HUES6 (cell line): ENCODE measurements at regions not wholly inside any gene's neighbourhood (a gene's known extent, or its start where the extent isn't known, plus 50 kb on each side); places are given as distances from the start of the nearest gene placed in this dataset.

ENCODE experiments used
- H3K27ac ChIP-seq: 2 replicates; pipeline ENCODE4 v1.7.0; 2013; ENCODE audit warnings: low read depth, mild to moderate bottlenecking, low read length, inconsistent platforms
- H3K27me3 ChIP-seq: 2 replicates; pipeline ENCODE4 v1.6.1; 2013; ENCODE audit warnings: low read length; ENCODE audit not compliant: control insufficient read depth, insufficient read depth
- H3K36me3 ChIP-seq: 2 replicates; pipeline ENCODE4 v1.6.1; 2013; ENCODE audit warnings: low read length; ENCODE audit not compliant: control insufficient read depth, insufficient read depth
- H3K4me1 ChIP-seq: 2 replicates; pipeline ENCODE4 v1.6.1; 2013; ENCODE audit warnings: low read length; ENCODE audit not compliant: control insufficient read depth, insufficient read depth
- H3K4me3 ChIP-seq: 2 replicates; pipeline ENCODE4 v1.5.1; 2013; ENCODE audit warnings: low read depth, low read length
- H3K9ac ChIP-seq: one replicate; pipeline ENCODE4 v1.6.1; 2013; ENCODE audit warnings: mild to moderate bottlenecking, low read length
- H3K9me3 ChIP-seq: 2 replicates; pipeline ENCODE4 v1.6.1; 2013; ENCODE audit warnings: low read depth, low read length; ENCODE audit not compliant: control insufficient read depth, insufficient read depth

- no peak overlapping the region for H3K4me3 ChIP-seq
- no peaks in the 10 kb centered on the region for H3K36me3 ChIP-seq
- no peak overlapping the region for H3K9ac ChIP-seq
- H3K27ac ChIP-seq, result no peak overlapping the region
- H3K4me1 ChIP-seq, result no peaks in the 10 kb centered on the region
- no peaks in the 10 kb centered on the region; the same call in 1 of the 2 replicates for H3K9me3 ChIP-seq
- H3K27me3 ChIP-seq, result no peaks in the 10 kb centered on the region
Measured at GRCh38 chr5:6961837-6962635, 248.8 kb downstream of the TENT4A start.

- no peak overlapping the region for H3K9ac ChIP-seq
- no peaks in the 10 kb centered on the region for H3K4me1 ChIP-seq
- no peak overlapping the region for H3K4me3 ChIP-seq
- H3K9me3 ChIP-seq, result no peaks in the 10 kb centered on the region
- H3K27ac ChIP-seq, result no peak overlapping the region
- H3K27me3 ChIP-seq, result no peaks in the 10 kb centered on the region
- no peaks in the 10 kb centered on the region for H3K36me3 ChIP-seq
Measured at GRCh38 chr5:6976971-6977370, 263.7 kb downstream of the TENT4A start.

- Histone ChIP-seq H3K9ac (no peak overlapping the region), H3K36me3 (no peaks in the 10 kb centered on the region), H3K4me3 (no peak overlapping the region), H3K27ac (no peak overlapping the region), H3K9me3 (no peaks in the 10 kb centered on the region), H3K27me3 (no peaks in the 10 kb centered on the region), H3K4me1 (no peaks in the 10 kb centered on the region)
Measured at GRCh38 chr5:6979061-6979460, 265.8 kb downstream of the TENT4A start.

GRCh38 chr5:6989230-6989629, 276.0 kb downstream of the TENT4A start:
- H3K4me3 ChIP-seq, result no peak overlapping the region
- H3K27me3 ChIP-seq, result no peaks in the 10 kb centered on the region
- no peaks in the 10 kb centered on the region for H3K4me1 ChIP-seq
- H3K36me3 ChIP-seq, result no peaks in the 10 kb centered on the region
- no peak overlapping the region for H3K9ac ChIP-seq
- no peaks in the 10 kb centered on the region for H3K9me3 ChIP-seq
- no peak overlapping the region for H3K27ac ChIP-seq

- H3K36me3 ChIP-seq, result no peaks in the 10 kb centered on the region
- H3K4me3 ChIP-seq, result no peak overlapping the region
Measured at GRCh38 chr5:6994097-6994496, 280.9 kb downstream of the TENT4A start.

GRCh38 chr5:6995115-6995514, 281.9 kb downstream of the TENT4A start:
- H3K27me3 ChIP-seq, result no peaks in the 10 kb centered on the region
- no peak overlapping the region for H3K27ac ChIP-seq
- no peaks in the 10 kb centered on the region for H3K36me3 ChIP-seq
- no peak overlapping the region for H3K9ac ChIP-seq
- 0 out of 2 replicates have a peak, but pooled peaks cover 4% of the 10 kb centered on the region for H3K9me3 ChIP-seq
- no peak overlapping the region for H3K4me3 ChIP-seq
- H3K4me1 ChIP-seq, result no peaks in the 10 kb centered on the region

More at GRCh38 chr5:6994097-6994496, 280.9 kb downstream of the TENT4A start:
- Histone ChIP-seq H3K27ac (no peak overlapping the region), H3K27me3 (no peaks in the 10 kb centered on the region), H3K9me3 (0 out of 2 replicates have a peak, but pooled peaks cover 4% of the 10 kb centered on the region), H3K4me1 (no peaks in the 10 kb centered on the region), H3K9ac (no peak overlapping the region)

GRCh38 chr5:7000310-7000709, 287.1 kb downstream of the TENT4A start:
- Histone ChIP-seq H3K27ac (no peak overlapping the region), H3K9ac (no peak overlapping the region), H3K9me3 (0 out of 2 replicates have a peak, but pooled peaks cover 4% of the 10 kb centered on the region), H3K27me3 (no peaks in the 10 kb centered on the region), H3K36me3 (no peaks in the 10 kb centered on the region), H3K4me3 (no peak overlapping the region), H3K4me1 (no peaks in the 10 kb centered on the region)

GRCh38 chr5:7010591-7010990, 297.4 kb downstream of the TENT4A start:
- Histone ChIP-seq H3K36me3 (no peaks in the 10 kb centered on the region), H3K4me1 (no peaks in the 10 kb centered on the region), H3K9me3 (no peaks in the 10 kb centered on the region), H3K9ac (no peak overlapping the region), H3K27me3 (peaks cover 18% of the 10 kb centered on the region), H3K27ac (no peak overlapping the region), H3K4me3 (no peak overlapping the region)

GRCh38 chr5:7012057-7012456, 298.8 kb downstream of the TENT4A start:
- H3K27ac ChIP-seq, result no peak overlapping the region
- H3K9ac ChIP-seq, result no peak overlapping the region
- peaks cover 8% of the 10 kb centered on the region for H3K27me3 ChIP-seq
- H3K4me3 ChIP-seq, result no peak overlapping the region
- H3K36me3 ChIP-seq, result no peaks in the 10 kb centered on the region
- no peaks in the 10 kb centered on the region for H3K9me3 ChIP-seq
- H3K4me1 ChIP-seq, result no peaks in the 10 kb centered on the region

- Histone ChIP-seq H3K27ac (no peak overlapping the region), H3K27me3 (no peaks in the 10 kb centered on the region), H3K4me1 (no peaks in the 10 kb centered on the region), H3K9ac (no peak overlapping the region), H3K9me3 (no peaks in the 10 kb centered on the region), H3K36me3 (no peaks in the 10 kb centered on the region), H3K4me3 (no peak overlapping the region)
Measured at GRCh38 chr5:7014611-7015010, 301.4 kb downstream of the TENT4A start.

- no peak overlapping the region for H3K27ac ChIP-seq
- H3K36me3 ChIP-seq, result no peaks in the 10 kb centered on the region
- H3K9me3 ChIP-seq, result no peaks in the 10 kb centered on the region
- no peak overlapping the region for H3K9ac ChIP-seq
- H3K4me3 ChIP-seq, result no peak overlapping the region
- no peaks in the 10 kb centered on the region for H3K27me3 ChIP-seq
- H3K4me1 ChIP-seq, result no peaks in the 10 kb centered on the region
Measured at GRCh38 chr5:7015586-7016256, 302.5 kb downstream of the TENT4A start.
